Astrocyte of the cerebellum (primary cell): ENCODE measurements at regions not wholly inside any gene's neighbourhood (a gene's known extent, or its start where the extent isn't known, plus 50 kb on each side); places are given as distances from the start of the nearest gene placed in this dataset.

Source experiments
- DNase-seq: peaks from one replicate; pipeline ENCODE4 v3.0.0-alpha.2; 2011; ENCODE audit warnings: low read depth
- H3K4me3 ChIP-seq: 2 replicates; pipeline ENCODE4 v1.5.1; 2011; ENCODE audit warnings: mild to moderate bottlenecking, low read depth, low read length, moderate library complexity
- in situ Hi-C: cut with HindIII; loops from 2 replicates; pipeline ENCODE4 v1.10.0; 2017; ENCODE audit warnings: low sequenced_read_pairs
- TF ChIP-seq, protein P1 (sequence below): IDR thresholded peaks from 2 replicates; pipeline ENCODE4 v1.5.1; 2012; ENCODE audit warnings: low read length, low read depth, moderate library complexity, mild to moderate bottlenecking; ENCODE audit errors: missing control alignments

- no peak overlapping the region for H3K4me3 ChIP-seq
- TF ChIP-seq, protein P1, sequence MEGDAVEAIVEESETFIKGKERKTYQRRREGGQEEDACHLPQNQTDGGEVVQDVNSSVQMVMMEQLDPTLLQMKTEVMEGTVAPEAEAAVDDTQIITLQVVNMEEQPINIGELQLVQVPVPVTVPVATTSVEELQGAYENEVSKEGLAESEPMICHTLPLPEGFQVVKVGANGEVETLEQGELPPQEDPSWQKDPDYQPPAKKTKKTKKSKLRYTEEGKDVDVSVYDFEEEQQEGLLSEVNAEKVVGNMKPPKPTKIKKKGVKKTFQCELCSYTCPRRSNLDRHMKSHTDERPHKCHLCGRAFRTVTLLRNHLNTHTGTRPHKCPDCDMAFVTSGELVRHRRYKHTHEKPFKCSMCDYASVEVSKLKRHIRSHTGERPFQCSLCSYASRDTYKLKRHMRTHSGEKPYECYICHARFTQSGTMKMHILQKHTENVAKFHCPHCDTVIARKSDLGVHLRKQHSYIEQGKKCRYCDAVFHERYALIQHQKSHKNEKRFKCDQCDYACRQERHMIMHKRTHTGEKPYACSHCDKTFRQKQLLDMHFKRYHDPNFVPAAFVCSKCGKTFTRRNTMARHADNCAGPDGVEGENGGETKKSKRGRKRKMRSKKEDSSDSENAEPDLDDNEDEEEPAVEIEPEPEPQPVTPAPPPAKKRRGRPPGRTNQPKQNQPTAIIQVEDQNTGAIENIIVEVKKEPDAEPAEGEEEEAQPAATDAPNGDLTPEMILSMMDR, result no peak
- DNase-seq, result peak; percentile 81
- in situ Hi-C loops, result no loop called here
Observed at GRCh38 chr11:33452836-33453624, 195.8 kb downstream of the HIPK3 start.

DNA sequence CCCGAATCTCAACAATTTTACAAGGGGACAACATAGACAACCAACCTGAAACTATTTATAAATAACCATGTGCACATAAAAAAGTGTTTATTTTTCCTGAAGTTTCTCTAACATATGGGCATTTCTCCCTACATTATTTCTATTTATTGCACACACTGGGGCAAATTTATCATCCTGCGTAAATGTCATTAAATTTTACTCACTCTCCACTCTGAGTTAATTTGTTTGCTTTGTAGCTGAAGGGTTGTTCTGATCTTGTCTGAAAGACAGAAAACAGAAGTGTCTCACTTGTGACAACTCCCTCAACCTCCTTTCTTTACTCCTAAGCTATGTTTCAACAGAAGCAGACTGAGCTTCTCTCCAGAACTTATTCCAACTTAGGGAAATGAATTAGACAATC lies 194.2 kb downstream of the HIPK3 start:
- TF ChIP-seq, protein P1, result no peak
- no peak overlapping the region for H3K4me3 ChIP-seq
- in situ Hi-C loops, result no loop called here
- no peak for DNase-seq

DNA sequence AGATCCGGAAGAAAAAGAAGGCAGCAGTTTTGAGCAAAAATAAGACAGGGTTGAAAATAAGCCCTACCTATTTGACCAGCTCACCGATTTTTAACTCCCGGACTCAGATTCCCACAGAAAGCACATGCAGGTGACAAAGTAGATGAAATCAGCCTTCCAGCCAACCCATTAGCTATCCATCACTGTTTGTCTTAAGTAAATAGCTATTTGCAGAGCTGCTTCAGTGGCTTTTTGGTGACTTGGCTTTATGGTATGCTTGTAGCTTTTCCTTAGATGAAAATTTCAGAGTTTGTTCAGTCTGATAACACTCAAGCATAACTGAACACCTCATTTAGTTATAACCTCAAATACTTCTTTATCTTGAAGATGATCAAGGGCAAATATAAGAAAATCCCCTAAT lies 192.6 kb downstream of the HIPK3 start:
- no peak overlapping the region for H3K4me3 ChIP-seq
- in situ Hi-C loops, result no loop called here
- TF ChIP-seq, protein P1, result no peak
- no peak for DNase-seq

DNA sequence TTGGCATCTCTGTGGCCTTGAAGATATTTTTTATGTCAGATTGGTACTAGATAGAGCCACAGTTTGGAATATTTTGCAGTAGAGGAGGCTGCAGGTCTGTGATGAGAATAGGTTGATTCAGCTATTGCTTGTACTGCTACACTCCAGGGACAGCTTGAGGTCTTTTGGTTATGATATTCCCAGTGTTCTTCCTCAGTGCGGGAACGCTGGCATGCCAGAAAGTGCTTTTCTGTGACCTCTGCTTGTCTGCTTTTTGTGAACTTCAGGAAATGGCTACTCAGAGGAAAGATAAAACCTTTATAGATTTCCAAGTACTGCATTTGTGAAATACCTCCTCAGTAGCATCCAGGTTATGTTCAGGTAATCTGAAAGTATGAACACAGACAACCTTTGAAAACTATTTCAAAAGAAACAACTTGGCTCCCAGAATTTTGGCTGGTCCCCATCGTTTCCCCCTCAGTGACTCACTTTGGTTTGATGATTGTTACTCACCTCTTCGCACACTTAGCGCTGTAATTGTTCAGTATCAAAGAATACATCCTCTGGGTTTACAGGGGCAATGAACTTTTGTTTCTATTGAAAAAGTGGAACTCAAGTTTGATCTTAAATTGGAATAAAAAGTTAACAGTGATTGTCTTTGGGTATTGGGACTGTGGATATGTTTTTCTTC lies 191.4 kb downstream of the HIPK3 start:
- DNase-seq, result peak; percentile 36
- TF ChIP-seq, protein P1, result no peak
- in situ Hi-C loops, result no loop called here
- no peak overlapping the region for H3K4me3 ChIP-seq

DNA sequence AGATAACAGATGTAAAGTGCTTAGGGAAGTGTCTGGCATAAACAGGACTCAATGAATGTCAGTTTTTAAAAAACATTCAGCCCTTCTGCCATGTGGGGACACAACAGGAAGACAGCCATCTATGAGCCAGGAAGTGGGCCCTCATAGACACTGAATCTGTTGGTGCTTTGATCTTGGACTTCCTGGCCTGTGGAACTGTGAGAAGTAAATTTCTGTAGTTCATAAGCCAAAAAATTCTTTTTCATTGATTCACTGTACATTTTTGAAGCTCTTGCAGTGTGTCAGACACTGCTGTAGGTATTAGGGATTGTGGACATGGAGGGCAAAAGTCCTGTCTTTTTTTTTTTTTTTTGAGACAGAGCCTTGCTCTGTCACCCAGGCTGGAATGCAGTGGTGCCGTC lies 188.6 kb downstream of the HIPK3 start:
- H3K4me3 ChIP-seq, result no peak overlapping the region
- in situ Hi-C loops, result no loop called here
- DNase-seq, result no peak
- TF ChIP-seq, protein P1, result no peak

- TF ChIP-seq, protein P1, result no peak
Observed at GRCh38 chr11:33444835-33445594, 187.8 kb downstream of the HIPK3 start.

More at GRCh38 chr11:33444835-33445594, 187.8 kb downstream of the HIPK3 start:
- H3K4me3 ChIP-seq, result no peak overlapping the region
- in situ Hi-C loops, result no loop called here
- DNase-seq, result peak; percentile 26
